MCF 10A (cell line): ENCODE measurements at regions not wholly inside any gene's neighbourhood (a gene's known extent, or its start where the extent isn't known, plus 50 kb on each side); places are given as distances from the start of the nearest gene placed in this dataset.

Source experiments
- BruUV-seq: library from RNA; stranded (reverse); fragments of 400-500 nt; replicated peaks from 2 replicates; lab custom pipeline; 2021; lab: Mats Ljungman, UMichigan
- CTCF ChIA-PET: fragments of 300-600 bp; sonication (Branson Sonifier 250); formaldehyde crosslinking; extraction: SDS; loops from one replicate; lab custom pipeline; 2021; ENCODE audit warnings: antibody characterized with exemption, inconsistent platforms; lab: Yijun Ruan, JAX
- POLR2A ChIA-PET: fragments of 300-600, 350-650 bp; sonication (Branson Sonifier 250); formaldehyde crosslinking; extraction: SDS; loops from one replicate; lab custom pipeline; 2020; ENCODE audit warnings: antibody characterized with exemption, inconsistent platforms; lab: Yijun Ruan, JAX
- DNase-seq: peaks from one replicate; pipeline ENCODE4 v3.0.0-alpha.2; 2018; ENCODE audit not compliant: unreplicated experiment
- H3K27ac Mint-ChIP-seq: one replicate; pipeline ENCODE4 v1.8.0; 2022; ENCODE audit warnings: mild to moderate bottlenecking, low read depth, mixed read lengths; ENCODE audit not compliant: unreplicated experiment
- H3K27me3 Mint-ChIP-seq: one replicate; pipeline ENCODE4 v1.8.0; 2022; ENCODE audit warnings: mixed read lengths; ENCODE audit not compliant: insufficient read depth, unreplicated experiment
- H3K36me3 Mint-ChIP-seq: one replicate; pipeline ENCODE4 v1.8.0; 2022; ENCODE audit warnings: mild to moderate bottlenecking, moderate library complexity, mixed read lengths; ENCODE audit not compliant: insufficient read depth, unreplicated experiment
- H3K4me1 Mint-ChIP-seq: one replicate; pipeline ENCODE4 v1.8.0; 2022; ENCODE audit warnings: mixed read lengths; ENCODE audit not compliant: insufficient read depth, unreplicated experiment
- H3K4me3 Mint-ChIP-seq: one replicate; pipeline ENCODE4 v1.8.0; 2022; ENCODE audit warnings: mild to moderate bottlenecking, moderate library complexity, mixed read lengths; ENCODE audit not compliant: unreplicated experiment
- H3K9me3 Mint-ChIP-seq: one replicate; pipeline ENCODE4 v1.8.0; 2022; ENCODE audit warnings: mixed read lengths; ENCODE audit not compliant: unreplicated experiment
- intact Hi-C: fragments of 100-400 bp; cut with micrococcal nuclease; formaldehyde crosslinking; loops from 2 replicates; pipeline ENCODE4 v1.14.1; 2022
- TF ChIP-seq, protein P1 (sequence below): fragments of 200-600 bp; IDR thresholded peaks from one replicate; pipeline ENCODE4 v1.8.0; 2022; ENCODE audit warnings: antibody characterized with exemption, mild to moderate bottlenecking; ENCODE audit not compliant: unreplicated experiment

DNA sequence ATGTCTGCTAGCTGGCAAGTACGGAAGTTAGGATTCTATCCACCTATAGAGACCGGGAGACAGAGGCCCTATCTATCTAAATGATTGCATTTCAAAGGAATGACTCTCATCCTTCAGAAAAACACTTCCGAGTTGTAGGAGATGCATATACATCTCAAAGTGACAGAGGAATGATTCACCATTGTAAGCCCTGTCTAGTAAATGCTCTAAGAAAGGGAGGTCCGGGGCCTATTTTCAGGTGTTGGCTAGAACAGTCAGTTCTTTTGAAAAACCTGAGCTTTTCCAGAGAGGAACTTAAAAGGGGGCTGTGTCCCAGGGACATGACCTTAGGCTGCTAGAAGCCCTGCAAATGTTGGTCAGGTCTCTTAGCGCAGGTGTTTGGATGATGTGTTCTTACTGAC lies 262.9 kb upstream of the IL1RAPL1 start:
- Mint-ChIP-seq H3K4me1 (no peaks in the 10 kb centered on the region), H3K27me3 (no peaks in the 10 kb centered on the region), H3K27ac (no peak overlapping the region), H3K9me3 (peaks cover 3% of the 10 kb centered on the region), H3K36me3 (no peaks in the 10 kb centered on the region), H3K4me3 (no peak overlapping the region)
- BruUV-seq = no TSS peak
- TF ChIP-seq, protein P1, sequence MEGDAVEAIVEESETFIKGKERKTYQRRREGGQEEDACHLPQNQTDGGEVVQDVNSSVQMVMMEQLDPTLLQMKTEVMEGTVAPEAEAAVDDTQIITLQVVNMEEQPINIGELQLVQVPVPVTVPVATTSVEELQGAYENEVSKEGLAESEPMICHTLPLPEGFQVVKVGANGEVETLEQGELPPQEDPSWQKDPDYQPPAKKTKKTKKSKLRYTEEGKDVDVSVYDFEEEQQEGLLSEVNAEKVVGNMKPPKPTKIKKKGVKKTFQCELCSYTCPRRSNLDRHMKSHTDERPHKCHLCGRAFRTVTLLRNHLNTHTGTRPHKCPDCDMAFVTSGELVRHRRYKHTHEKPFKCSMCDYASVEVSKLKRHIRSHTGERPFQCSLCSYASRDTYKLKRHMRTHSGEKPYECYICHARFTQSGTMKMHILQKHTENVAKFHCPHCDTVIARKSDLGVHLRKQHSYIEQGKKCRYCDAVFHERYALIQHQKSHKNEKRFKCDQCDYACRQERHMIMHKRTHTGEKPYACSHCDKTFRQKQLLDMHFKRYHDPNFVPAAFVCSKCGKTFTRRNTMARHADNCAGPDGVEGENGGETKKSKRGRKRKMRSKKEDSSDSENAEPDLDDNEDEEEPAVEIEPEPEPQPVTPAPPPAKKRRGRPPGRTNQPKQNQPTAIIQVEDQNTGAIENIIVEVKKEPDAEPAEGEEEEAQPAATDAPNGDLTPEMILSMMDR = no peak
- intact Hi-C loops = no loop called here
- POLR2A ChIA-PET = no interaction called here
- CTCF ChIA-PET = interaction anchor here (1.8 kb wide), 1 partner anchor 11 kb away, joined by 5 read pairs; no protein-coding TSS in a partner anchor
- no peak for DNase-seq

DNA sequence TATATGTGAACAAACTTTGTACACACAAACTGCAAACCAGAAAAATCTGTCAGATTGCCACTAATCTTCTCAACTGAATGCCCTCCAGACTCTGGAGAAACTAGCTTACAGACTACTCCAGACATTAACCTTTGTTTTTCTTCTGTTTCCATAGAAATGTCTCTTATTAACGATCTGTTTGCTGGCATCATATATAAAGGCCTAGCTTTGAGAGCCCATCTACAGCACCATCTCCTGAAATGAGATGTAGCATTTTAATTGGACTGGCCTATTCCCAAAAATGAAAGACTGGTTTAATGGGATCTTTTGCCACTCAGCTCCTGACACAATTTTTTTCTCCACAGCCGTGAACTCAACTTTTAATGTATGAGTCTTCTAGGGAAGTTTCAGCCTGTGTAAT lies 266.0 kb upstream of the IL1RAPL1 start:
- Mint-ChIP-seq H3K9me3 (peaks cover 17% of the 10 kb centered on the region), H3K4me3 (no peak overlapping the region), H3K27me3 (no peaks in the 10 kb centered on the region), H3K36me3 (no peaks in the 10 kb centered on the region), H3K27ac (no peak overlapping the region), H3K4me1 (no peaks in the 10 kb centered on the region)
- intact Hi-C loops = no loop called here
- no TSS peak for BruUV-seq
- ChIA-PET POLR2A (no interaction called here), CTCF (interaction anchor here (0.6 kb wide), 1 partner anchor 721 kb away, joined by 3 read pairs; no protein-coding TSS in a partner anchor)
- DNase-seq = no peak
- TF ChIP-seq, protein P1 = no peak

DNA sequence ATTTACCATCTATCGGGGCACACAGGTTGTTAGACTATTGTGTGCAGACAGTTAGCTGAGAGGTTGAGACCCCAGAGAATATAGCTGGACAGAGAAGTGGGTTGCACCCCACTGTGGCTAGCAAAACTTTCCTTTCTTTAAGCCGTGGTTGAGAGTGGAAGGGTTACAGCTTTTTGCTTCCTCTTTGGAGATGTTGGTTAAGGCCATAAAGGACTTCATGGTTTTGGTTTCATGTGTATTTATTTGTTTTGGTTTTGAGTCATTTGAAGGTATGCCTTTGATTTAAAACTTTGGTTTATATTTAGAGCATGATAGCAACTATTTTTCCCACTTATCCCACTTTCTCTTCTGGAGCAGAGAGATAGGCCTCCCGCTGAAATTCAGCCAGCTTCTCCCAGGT lies 274.3 kb upstream of the IL1RAPL1 start:
- POLR2A ChIA-PET = interaction anchor here (1.6 kb wide), 1 partner anchor 9 kb away, joined by 5 read pairs; no protein-coding TSS in a partner anchor
- H3K4me1 Mint-ChIP-seq = no peaks in the 10 kb centered on the region
- intact Hi-C loops = no loop called here
- CTCF ChIA-PET = interaction anchor here (0.6 to 1.1 kb wide), 2 partner anchors 757 to 909 kb away, joined by 3 read pairs; no protein-coding TSS in a partner anchor
- no TSS peak for BruUV-seq
- TF ChIP-seq, protein P1 = no peak
- H3K4me3 Mint-ChIP-seq = no peak overlapping the region
- no peaks in the 10 kb centered on the region for H3K27me3 Mint-ChIP-seq
- peaks cover 18% of the 10 kb centered on the region for H3K9me3 Mint-ChIP-seq
- no peaks in the 10 kb centered on the region for H3K36me3 Mint-ChIP-seq
- H3K27ac Mint-ChIP-seq = no peak overlapping the region
- DNase-seq = no peak

DNA sequence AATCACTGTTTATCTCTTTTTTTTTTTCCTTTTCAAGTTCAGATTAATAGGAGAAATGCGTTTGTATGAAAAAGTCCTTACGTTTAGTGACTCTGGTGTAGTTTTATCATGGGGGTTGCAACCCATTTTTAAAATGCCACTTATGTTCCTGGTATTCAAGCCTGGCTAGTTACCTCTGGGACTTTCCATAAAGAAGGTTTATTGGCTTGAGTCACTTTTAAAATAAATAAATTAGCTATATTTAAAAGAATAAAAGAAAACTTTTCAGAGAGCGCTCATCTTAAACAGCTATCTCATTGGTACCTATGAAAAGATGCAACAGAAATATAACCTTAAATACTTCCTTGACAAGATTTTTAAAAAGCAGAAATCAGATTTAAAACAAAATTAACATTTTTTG lies 275.0 kb upstream of the IL1RAPL1 start:
- no TSS peak for BruUV-seq
- no peak for DNase-seq
- CTCF ChIA-PET = interaction anchor here (1.1 kb wide), 1 partner anchor 757 kb away, joined by 3 read pairs; no protein-coding TSS in a partner anchor
- Mint-ChIP-seq H3K4me1 (no peaks in the 10 kb centered on the region), H3K36me3 (no peaks in the 10 kb centered on the region), H3K27ac (no peak overlapping the region), H3K9me3 (peaks cover 16% of the 10 kb centered on the region), H3K27me3 (no peaks in the 10 kb centered on the region), H3K4me3 (no peak overlapping the region)
- intact Hi-C loops = no loop called here
- POLR2A ChIA-PET = interaction anchor here (1.6 kb wide), 1 partner anchor 8 kb away, joined by 5 read pairs; no protein-coding TSS in a partner anchor
- TF ChIP-seq, protein P1 = no peak
